NCI-H146 (cell line): ENCODE measurements at regions not wholly inside any gene's neighbourhood (a gene's known extent, or its start where the extent isn't known, plus 50 kb on each side); places are given as distances from the start of the nearest gene placed in this dataset.

Experiments used
- DNase-seq: peaks from one replicate; lab custom pipeline; 2025; lab: John Stamatoyannopoulos, UW

DNA sequence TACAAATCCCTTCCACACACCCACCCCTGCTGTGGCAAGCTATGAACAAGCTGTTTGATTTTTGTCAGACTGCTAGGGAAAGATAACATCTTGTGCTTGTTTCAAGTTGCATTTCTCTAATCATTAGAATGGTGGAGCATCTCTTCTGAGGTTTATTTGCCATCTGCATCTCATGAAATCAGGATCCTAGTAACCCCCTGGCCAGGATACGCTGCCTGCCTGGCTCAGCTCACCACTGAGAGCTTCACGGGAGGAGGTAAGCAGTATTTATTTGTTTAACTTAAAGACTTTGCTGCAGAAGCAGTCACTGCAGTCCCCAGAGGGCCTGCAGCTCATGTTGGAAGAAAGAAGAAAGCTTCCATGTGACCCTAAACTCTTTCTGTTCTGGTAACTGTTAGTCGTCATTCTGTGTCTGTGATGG, 83.3 kb upstream of the CXCL14 start:
- DNase-seq: peak; percentile 60

DNA sequence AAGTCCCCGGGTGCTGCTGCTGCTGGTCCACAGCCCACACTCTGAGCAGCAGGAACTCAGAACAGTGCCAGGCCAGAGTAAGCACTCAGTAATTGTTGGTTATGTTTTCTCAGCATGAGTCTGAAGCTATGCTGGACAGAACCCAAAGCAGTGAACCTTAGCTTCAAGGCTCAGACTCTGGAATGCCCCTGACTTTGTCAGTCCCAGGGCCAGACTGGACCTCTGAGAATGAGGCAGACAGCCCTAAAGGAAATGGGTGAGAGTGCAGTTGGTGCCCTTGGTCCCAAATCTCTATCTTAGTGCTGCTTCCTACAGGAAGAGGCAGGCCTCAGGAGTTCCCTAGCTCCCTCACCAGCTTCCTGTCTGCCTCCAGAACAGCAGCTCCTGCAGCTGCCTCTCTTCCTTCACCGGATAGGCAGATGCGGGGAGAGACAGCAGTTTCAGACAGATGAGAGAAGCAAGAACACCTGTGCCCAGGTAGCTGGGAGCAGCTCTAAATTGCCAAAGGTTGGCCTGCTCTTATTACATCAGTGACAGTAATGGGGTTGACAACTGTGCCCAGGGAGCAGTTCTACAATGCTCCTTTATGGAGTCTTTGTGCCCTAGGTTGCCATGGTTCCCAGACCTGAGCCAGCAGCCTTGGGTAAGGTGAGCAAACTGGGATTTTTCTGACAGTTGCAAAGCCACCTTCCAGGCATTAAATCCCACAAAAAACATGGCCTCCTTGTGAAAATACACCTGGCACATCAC, 82.2 kb upstream of the CXCL14 start:
- peak; percentile 80 for DNase-seq

DNA sequence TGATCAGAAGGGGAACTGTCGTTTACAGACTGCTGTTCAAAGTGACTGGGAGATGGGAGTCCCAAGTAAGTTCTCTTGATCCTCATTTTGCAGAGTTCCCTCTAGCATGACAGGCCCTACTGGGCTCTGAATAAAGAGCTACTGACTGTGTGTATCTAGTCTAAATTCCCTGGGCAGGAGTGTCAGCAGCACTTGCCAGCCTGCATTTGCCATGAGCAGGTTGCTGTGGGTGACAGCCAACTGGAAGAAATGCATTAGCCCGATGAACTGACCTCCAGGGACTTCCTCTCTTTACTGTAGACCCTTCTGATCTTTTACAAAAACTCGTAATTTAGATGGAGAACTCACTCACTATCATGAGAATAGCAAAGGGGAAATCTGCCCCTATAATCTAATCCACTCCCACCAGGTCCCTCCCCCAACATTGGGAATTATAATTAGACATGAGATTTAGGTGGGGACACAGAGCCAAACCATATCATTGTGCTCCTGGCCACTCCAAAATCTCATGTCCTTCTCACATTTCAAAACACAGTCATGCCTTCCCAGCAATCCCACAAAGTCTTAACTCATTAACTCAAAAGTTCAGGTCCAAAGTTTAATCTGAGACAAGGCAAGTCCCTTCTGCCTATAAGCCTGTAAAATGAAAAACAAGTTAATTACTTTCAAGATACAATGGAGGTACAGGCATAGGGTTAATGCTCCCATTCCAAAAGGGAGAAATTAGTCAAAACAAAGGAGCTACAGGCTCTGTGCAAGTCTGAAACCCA, 78.9 kb upstream of the CXCL14 start:
- no peak for DNase-seq

DNA sequence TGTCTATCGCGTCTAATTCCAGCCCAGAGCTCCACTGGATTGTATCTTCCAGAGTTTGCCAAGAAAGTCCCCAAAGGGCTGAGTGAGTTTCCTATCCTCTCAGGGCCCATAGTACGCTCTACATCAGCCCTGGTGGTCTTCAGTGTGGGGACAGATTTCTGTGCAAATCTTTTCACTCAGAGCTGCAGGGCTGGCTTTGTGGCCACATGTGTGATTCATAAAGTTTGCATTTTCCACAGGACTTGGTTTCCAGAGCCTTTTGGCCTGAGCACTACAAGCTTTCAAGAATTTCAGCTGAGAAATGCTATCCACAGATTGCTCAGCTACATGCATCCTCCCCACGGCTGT, 76.7 kb upstream of the CXCL14 start:
- DNase-seq: no peak

DNA sequence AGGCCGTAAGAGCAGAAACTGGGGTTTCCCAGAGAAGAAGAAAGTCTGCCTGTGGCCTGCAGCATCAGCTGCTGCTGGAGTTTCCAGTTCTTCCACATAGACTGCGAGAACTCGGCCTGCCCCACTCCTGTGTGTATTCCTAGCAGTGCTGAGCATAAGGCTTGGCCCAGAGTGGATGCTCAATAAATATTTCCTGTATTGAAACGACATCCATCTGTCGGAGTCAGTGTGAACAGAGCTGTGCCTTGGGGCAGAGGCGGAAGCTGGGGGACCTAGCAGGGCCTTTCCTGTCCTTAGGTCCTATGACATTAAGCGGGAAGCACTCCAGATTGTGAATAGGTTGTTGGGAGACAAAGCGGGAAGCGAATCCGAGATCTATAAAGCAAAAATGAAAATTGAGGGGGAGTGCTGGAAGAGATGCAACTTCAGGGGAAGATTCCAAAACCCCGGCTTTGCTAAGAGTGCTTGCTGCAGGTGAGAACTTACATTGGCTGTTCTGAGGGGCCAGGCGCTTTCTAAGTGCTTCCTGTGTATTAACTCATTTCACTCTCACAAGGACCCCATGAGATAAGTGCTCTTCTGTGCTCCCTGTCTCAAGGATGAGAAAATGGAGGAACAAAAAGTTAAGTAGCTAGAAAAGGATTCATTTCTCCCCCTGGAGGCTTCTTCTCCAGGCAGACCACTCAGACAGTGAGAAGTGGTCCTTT, 76.1 kb upstream of the CXCL14 start:
- DNase-seq: no peak

DNA sequence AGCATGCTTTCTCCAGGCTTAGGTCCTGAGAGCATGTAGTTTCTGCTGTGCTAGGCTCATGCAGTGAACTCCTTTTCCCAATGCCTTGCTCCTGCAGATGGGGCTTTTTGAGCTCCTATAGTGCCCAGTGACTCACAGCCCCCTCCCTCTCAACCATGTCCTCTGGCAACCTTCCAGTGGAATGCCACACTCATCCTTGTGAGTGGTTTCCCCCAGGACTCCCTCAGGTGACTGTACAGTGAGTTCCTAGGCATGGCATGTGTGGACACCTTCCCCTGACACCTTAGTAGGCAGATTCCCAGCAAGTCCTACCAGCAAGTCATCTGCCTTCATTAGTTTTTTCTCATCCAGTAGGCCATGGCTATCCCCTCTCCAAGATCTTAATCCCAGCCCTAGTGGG, 72.4 kb upstream of the CXCL14 start:
- no peak for DNase-seq

DNA sequence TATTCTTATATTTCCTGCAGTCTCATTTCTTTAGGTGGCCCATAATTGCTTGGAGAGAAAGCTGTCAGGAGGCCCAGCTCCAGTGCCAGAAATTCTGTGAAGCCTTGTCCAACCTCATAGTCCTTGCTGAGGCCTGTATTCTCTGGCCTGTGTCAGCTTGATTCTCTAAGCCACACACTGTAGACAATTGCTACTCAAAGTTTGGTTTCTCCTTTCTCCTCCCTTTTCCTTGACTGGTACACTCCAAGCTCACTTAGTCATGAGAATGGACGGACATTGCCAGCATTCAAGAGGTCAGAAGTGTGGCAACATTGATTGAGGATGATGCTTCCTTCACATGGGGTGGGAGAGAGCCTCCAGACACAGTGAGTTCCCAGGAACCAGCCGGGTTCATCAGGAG, 71.3 kb upstream of the CXCL14 start:
- DNase-seq: no peak

DNA sequence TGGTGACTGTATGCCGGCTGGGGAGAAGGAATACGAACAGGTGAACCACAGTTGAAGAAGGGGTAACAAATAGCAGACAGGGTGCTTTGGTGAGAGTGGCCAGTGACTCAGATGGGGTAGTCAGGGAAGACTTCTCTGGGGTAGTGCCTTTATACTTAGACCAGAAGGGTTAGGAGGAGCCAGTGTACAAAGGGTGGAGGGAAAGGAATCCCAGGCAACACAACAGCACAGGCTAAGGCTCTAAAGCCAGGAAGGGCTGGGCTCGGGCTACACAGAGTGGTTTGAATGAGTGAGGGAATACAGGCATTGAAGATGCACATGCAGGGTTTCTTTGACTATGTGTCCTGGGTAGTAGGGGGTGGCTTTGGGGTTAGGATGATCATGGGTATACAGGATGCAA, 70.6 kb upstream of the CXCL14 start:
- no peak for DNase-seq

DNA sequence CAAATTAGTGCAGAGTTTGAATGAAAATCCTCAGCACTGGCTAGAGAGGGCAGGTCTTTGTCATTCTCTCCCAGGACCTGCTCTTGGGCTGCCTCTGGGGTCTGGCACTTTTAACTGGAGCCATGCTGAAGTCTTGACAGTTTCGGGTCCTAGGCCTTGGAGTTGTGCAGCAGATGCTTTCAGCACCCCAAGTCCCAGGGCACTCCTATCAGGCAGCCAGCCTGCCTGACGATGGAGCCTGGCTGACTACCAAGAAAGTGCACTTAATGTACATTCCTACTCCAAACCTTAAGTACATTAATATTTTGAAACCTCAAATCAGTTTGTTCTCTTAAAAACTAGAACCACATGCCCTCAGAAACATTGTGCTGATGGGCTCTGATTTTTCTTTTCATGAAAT, 69.3 kb upstream of the CXCL14 start:
- no peak for DNase-seq

DNA sequence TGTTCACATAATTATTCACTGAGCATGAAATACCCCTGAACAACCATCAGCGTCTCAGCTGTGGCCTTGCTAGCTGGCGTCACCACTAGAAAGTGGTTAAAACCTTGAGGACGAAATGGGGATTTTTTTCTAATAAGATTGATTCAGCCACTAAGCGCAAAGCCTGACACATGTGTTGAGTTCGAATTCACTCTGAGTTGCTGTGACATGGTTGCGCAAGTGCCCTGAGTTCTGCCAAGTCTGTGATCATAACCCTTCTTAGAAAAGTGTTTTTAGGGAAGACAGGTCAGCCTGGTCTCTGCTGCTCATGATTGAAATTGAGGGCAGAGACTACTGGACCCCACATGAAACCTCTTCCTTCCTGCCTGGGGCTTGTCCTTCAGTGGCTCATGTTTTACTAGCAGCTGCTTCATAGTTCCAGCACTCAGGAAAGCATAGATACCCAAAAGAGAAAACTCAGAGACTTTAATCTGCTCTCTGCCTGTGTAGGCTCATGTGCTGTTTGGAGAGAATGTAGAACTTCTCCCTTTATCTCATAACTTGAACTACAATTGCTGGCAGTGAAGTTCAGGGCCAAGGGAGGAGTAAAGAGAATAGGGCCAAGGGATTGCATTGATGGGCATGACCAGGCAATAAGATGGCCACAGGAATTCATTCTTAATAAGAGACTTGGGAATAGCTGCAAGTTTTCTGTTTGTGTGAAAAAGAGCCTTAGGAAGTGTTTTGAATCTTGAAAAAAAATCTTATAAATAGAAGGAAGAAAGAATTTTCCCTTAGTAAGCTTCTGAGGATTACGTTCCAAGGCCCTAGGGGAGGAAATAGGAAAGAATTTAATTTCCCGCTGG, 66.8 kb upstream of the CXCL14 start:
- DNase-seq: no peak

DNA sequence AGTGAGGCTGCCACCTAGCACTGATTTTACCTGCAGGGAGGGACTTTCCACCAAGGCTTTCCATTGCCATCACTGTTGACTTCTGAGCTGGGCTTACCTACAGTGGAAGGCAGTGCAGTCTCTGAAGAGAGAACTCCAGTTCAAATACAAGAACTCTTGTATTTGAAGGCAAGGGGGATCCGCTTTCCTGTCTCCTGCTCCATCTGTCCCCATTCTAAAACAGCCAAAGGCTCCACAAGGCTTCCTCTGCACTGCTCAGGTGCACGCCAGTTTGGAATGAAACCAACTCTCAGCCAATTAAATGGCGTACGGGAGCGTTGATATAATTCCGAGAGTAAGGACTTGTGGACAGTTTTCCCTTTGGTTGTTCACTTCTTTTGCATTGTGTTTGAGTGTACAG, 66.0 kb upstream of the CXCL14 start:
- DNase-seq: no peak

DNA sequence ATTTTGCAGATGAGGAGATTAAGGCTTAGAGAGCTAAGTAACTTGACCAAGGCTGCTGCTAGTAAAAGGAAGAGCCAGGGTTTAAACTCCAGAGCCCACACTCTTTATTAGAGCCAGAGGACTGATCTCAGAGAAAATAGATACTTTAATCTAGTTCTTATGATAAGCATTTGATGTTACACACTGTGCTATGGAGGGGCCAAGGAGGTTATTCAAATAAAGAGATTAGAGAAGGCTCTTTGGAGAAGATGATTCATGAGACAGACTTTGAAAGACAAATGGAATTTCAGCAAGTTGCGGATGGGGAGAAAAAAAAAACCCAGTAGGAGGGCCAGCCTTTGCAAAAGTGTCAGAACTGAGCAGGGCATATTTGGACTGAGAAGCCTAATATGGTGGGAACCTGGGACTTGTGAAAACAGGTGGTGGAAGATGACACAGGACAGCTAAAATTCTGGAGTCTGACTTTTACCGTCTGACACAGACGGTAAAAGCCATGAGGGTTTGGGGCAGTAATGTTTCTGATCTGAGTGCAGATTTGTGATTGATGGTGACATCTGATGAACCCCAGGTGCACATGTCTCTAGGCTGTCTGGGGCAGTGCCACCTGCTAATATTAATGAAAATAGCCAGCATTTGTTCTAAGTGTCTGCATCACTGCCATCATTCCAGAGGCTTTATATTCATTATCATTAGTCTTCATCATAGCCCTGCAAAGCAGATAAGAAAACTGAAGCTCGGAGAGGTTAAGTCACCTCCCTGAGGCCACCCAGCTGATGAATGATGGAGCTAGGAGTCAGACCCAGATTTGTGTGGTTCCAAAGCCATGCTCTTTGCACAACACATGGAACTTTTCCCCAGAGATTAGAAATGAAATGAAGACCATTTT, 65.3 kb upstream of the CXCL14 start:
- DNase-seq: no peak

DNA sequence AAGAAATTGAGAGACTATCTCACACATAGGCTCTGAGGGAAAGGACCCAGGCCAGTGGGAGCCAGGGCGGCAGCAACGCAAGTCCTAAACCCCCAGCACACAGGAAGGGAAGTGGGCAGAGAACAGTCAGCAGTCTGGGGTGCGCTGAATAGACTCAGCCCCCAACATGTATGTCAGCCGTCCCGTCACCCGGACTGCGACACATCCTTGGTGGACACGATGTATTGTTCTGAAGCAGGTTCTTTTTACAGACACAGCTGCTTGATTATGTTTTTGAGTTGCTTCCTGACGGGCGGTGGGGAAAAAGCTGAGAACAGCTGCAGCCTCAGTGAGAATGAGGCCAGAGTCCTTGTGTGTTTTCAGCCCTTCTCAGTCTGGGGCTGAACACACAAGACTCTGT, 64.1 kb upstream of the CXCL14 start:
- no peak for DNase-seq

DNA sequence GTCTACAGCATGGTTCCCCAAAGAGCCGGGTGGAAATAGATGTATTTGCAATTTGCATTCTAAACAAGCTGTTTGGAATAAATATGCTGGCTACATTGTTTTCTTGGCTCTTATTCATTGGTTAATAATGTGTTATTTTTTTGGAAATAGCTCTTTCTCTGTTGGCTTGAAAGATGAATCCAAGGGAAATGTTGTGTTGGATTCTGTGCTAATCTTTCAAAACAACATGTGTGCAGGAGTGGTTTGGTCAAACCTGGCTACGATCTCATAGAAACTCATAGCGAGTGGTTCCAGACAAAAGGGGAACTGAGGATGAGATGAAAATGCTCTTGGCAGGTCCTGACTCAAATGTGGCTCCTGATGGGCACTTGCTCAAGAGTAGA, 63.7 kb upstream of the CXCL14 start:
- DNase-seq: no peak

DNA sequence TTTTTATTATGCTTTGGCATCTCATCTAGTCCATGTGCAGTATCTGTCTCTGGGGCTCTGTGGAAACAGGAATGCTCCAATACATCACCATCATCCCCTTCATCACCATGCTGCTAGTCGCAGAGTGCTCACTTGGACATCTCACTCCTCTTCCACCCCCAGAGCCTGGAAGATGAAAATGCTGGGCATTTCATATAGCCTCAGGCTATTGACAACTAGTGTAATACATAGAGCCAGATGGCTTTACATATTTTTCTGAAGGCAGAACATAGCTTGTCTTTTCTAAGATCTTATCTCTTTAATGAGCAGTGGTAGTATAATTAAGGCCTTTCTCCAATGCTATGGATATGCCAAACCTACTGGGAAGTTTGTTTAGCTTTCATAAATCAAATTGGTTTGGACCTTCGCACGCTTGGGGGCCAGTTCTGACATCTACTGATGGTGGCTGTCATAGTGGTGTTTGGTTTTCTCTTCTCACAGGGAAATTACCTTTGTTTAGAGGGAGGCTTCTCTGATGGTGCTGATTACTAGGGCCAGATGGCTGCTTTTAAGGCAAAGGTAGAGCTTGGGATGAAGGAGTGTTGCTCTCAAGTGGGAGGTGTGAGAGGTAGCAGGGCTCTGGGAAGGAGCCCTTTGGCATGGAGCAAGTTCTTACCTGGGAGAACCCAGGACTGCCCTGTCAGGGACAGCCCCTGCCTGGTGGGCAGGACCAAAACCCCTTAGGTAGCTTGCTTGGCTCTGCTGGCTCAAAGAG, 63.1 kb upstream of the CXCL14 start:
- peak; percentile 93 for DNase-seq

DNA sequence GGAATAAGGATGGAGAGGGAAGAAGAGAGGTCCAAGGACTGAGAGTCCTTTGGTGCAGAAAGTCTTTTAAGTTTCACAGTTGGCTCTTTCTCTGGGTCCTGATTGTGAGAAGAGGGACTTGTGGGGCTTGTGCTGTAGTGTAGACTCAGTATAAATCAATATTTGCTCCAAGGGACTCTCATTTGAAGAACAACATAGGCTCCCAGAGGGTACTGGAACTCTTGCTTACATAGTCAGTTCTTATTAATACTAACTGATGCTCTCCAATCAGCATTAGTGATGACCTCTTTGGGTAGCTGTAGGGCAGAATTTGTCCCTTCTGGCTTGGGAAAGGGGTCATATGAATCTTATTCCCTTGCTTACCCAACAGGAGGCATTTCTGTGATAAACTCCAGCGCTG, 62.5 kb upstream of the CXCL14 start:
- DNase-seq: peak; percentile 86

DNA sequence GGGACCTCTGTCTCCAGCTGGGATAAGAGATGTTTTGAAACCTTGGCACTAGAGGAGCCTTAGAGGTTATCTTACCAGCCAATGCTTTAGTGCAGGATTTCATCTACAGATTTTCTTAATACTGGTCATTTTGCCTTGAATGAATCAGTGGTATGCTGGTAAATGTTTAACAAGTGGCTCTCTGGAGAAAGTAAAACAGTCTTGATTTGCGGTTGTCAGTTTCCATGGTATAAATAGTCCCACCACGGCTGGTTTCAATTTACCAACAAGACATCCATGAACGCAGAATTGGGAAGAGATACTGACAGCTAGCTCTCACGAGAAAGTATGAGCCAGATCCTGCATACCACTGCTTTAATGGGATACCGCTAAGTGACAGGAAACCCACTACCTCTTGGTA, 56.7 kb upstream of the CXCL14 start:
- no peak for DNase-seq

DNA sequence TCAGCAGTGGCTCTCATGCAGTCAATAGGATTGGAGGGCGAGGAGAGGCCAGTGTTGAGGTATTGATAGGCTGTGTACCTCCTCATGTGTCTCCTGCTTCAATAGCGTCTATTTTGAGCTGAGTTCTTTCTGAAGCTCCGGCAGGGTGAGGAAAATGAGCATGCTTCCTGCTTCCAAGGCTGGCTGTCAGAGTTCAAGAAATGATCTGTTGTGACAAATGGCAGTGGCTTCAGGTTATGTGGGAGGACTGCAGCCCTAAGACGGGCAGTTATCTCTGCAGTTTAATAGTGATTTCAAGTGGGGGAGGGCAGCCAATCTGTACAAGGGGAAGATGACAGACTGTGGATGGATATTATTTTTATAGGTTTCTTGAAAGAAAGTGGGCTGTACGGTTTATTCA, 54.0 kb upstream of the CXCL14 start:
- DNase-seq: no peak

DNA sequence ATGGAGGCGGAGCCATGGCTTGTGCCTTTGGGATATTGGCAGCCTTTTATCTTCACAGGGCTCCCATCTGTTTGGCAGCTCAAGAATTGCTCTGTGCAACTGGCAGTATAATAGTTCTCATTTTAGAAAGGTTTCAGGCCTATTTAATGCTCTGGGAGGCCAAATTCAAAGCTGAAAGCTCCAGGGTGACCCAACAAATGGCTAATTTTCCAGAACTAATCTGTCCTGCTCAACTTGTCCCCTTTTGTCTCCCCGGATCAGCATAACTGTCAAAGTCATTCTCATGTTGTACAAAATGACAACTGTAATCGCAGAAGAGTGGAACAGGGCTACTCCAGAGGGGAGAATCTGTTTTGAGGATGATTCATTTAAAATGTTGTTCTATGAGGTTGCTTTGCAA, 52.6 kb upstream of the CXCL14 start:
- DNase-seq: no peak

DNA sequence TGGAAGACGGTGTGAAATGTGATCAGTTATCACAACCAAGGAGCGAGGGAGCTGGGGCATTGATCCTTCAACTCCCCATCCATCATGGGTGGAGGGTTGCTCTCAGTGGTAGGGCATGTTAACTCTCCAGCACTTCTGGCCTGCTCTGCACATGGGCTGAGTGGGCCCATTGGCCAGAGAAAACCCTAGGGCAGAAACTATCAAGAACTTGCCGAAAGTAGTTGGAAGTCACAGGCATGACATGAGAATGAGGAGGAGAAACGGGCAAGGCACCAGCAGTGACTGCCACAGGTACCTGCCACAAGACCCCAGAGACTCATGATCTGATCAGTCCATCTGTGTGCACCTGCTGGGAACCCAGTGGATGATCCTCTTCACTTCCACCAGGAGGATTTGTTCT, 50.9 kb upstream of the CXCL14 start:
- DNase-seq: no peak
